ENCODE measurements at regions not wholly inside any gene's neighbourhood (a gene's known extent, or its start where the extent isn't known, plus 50 kb on each side); places are given as distances from the start of the nearest gene placed in this dataset.

- TF ChIP-seq EP300 (IDR thresholded peaks at IDR 0.05) = no peak
- TF ChIP-seq POLR2AphosphoS5 (IDR thresholded peaks at IDR 0.05) = no peak
- TF ChIP-seq CTCF (IDR thresholded peaks at IDR 0.05) = no peak
- no peak for TF ChIP-seq POLR2A (IDR thresholded peaks at IDR 0.05; ENCODE audit: low read depth)
- H3K36me3 ChIP-seq = no peaks in the 10 kb centered on the region
- no peaks in the 10 kb centered on the region for H3K4me1 ChIP-seq
- H3K27me3 ChIP-seq = peaks cover 0 to 12% (median 0%) of the 10 kb centered on the region in 4 donors
- intact Hi-C loops (cut with DNase I) = loop anchor here (10.0 kb wide), 1 partner anchor 132 kb away; no protein-coding TSS in a partner anchor
- DNase-seq (ENCODE audit: extremely low spot score) = no peak
- 93% methylated on average over 7 of the region's 8 CpGs for WGBS
- H3K4me3 ChIP-seq = no peak overlapping the region
- no peaks in the 10 kb centered on the region for H3K9me3 ChIP-seq
- H3K27ac ChIP-seq (replicated peaks in 1 of 4) = no peak overlapping the region
Observed at GRCh38 chr16:48997081-48997615, 284.5 kb downstream of the CBLN1 start.

GRCh38 chr16:48978501-48978900 lies 303.1 kb downstream of the CBLN1 start:
- Histone ChIP-seq H3K4me1 (no peaks in the 10 kb centered on the region), H3K27me3 (no peaks in the 10 kb centered on the region), H3K27ac (replicated peaks in 1 of 4) (no peak overlapping the region), H3K36me3 (no peaks in the 10 kb centered on the region), H3K9me3 (peaks cover 0 to 4% (median 0%) of the 10 kb centered on the region in 4 donors), H3K4me3 (no peak overlapping the region)
- intact Hi-C loops (cut with DNase I) = loop anchor here (10.0 kb wide), 1 partner anchor 54 kb away; no protein-coding TSS in a partner anchor
- TF ChIP-seq CTCF (IDR thresholded peaks at IDR 0.05) = no peak
- no peak for TF ChIP-seq POLR2A (IDR thresholded peaks at IDR 0.05; ENCODE audit: low read depth)
- TF ChIP-seq POLR2AphosphoS5 (IDR thresholded peaks at IDR 0.05) = no peak
- no peak for TF ChIP-seq EP300 (IDR thresholded peaks at IDR 0.05)
- WGBS = 79% methylated on average over 2 of the region's 2 CpGs
- DNase-seq (ENCODE audit: extremely low spot score) = no peak

GRCh38 chr16:48972236-48972635 lies 309.4 kb downstream of the CBLN1 start:
- no peak for TF ChIP-seq EP300 (IDR thresholded peaks at IDR 0.05)
- TF ChIP-seq POLR2A (IDR thresholded peaks at IDR 0.05; ENCODE audit: low read depth) = no peak
- TF ChIP-seq CTCF (IDR thresholded peaks at IDR 0.05) = no peak
- TF ChIP-seq POLR2AphosphoS5 (IDR thresholded peaks at IDR 0.05) = no peak
- Histone ChIP-seq H3K36me3 (no peaks in the 10 kb centered on the region), H3K27ac (replicated peaks in 1 of 4) (no peak overlapping the region), H3K9me3 (peaks cover 0 to 4% (median 0%) of the 10 kb centered on the region in 4 donors), H3K4me1 (no peaks in the 10 kb centered on the region), H3K27me3 (no peaks in the 10 kb centered on the region), H3K4me3 (no peak overlapping the region)
- intact Hi-C loops (cut with DNase I) = loop anchor here (10.0 kb wide), 1 partner anchor 47 kb away; no protein-coding TSS in a partner anchor
- no peak for DNase-seq (ENCODE audit: extremely low spot score)
- 88% methylated on average over 4 of the region's 4 CpGs for WGBS

GRCh38 chr16:48971571-48972077 lies 310.0 kb downstream of the CBLN1 start:
- no peaks in the 10 kb centered on the region for H3K36me3 ChIP-seq
- TF ChIP-seq CTCF (IDR thresholded peaks at IDR 0.05) = no peak
- no peak for TF ChIP-seq POLR2AphosphoS5 (IDR thresholded peaks at IDR 0.05)
- no peak for TF ChIP-seq EP300 (IDR thresholded peaks at IDR 0.05)
- TF ChIP-seq POLR2A (IDR thresholded peaks at IDR 0.05; ENCODE audit: low read depth) = no peak
- H3K27ac ChIP-seq (replicated peaks in 1 of 4) = no peak overlapping the region
- H3K4me3 ChIP-seq = no peak overlapping the region
- intact Hi-C loops (cut with DNase I) = loop anchor here (10.0 kb wide), 1 partner anchor 47 kb away; no protein-coding TSS in a partner anchor
- 92% methylated on average over 4 of the region's 4 CpGs for WGBS
- H3K27me3 ChIP-seq = no peaks in the 10 kb centered on the region
- DNase-seq (ENCODE audit: extremely low spot score) = no peak
- no peaks in the 10 kb centered on the region for H3K4me1 ChIP-seq
- no peaks in the 10 kb centered on the region for H3K9me3 ChIP-seq
